Limb (tissue), 2 donors: ENCODE measurements at regions not wholly inside any gene's neighbourhood (a gene's known extent, or its start where the extent isn't known, plus 50 kb on each side); places are given as distances from the start of the nearest gene placed in this dataset.

Experiments
- DNase-seq, 2 donors: peaks; one replicate each; pipeline ENCODE4 v3.0.0-alpha.2; 2016; ENCODE audit errors: extremely low spot score in 2 of 2

- DNase-seq: peak in 1 of 2 donors; percentile 20
Observed at GRCh38 chr14:104290058-104290667, 151.8 kb downstream of the KIF26A start.

- peak in 1 of 2 donors; percentile 17 for DNase-seq
Observed at GRCh38 chr14:104290756-104291122, 152.4 kb downstream of the KIF26A start.

GRCh38 chr14:104291123-104292000, 153.0 kb downstream of the KIF26A start:
- DNase-seq: peak in 1 of 2 donors; percentile 40

- DNase-seq: peak in 1 of 2 donors; percentile 31
Observed at GRCh38 chr14:104292084-104292970, 153.9 kb downstream of the KIF26A start.

GRCh38 chr14:104293231-104293841, 154.9 kb downstream of the KIF26A start:
- peak in 1 of 2 donors; percentile 29 for DNase-seq

GRCh38 chr14:104293851-104294627, 155.7 kb downstream of the KIF26A start:
- peak in 1 of 2 donors; percentile 38 for DNase-seq

- peak in 1 of 2 donors; percentile 29 for DNase-seq
Observed at GRCh38 chr14:104294628-104294982, 156.2 kb downstream of the KIF26A start.

GRCh38 chr14:104294983-104295680, 156.7 kb downstream of the KIF26A start:
- peak in 1 of 2 donors; percentile 19 for DNase-seq

GRCh38 chr14:104295681-104296387, 157.4 kb downstream of the KIF26A start:
- DNase-seq: peak in 1 of 2 donors; percentile 27

GRCh38 chr14:104296388-104297312, 158.3 kb downstream of the KIF26A start:
- peak in 1 of 2 donors; percentile 29 for DNase-seq

- peak in 1 of 2 donors; percentile 22 for DNase-seq
Observed at GRCh38 chr14:104297313-104297704, 158.9 kb downstream of the KIF26A start.

- peak in 1 of 2 donors; percentile 14 for DNase-seq
Observed at GRCh38 chr14:104297721-104298401, 159.5 kb downstream of the KIF26A start.

- no peak for DNase-seq
Observed at GRCh38 chr14:104298458-104298857, 160.1 kb downstream of the KIF26A start.

GRCh38 chr14:104299993-104300761, 161.8 kb downstream of the KIF26A start:
- no peak for DNase-seq

GRCh38 chr14:104301731-104302460, 163.5 kb downstream of the KIF26A start:
- DNase-seq: no peak

- no peak for DNase-seq
Observed at GRCh38 chr14:104302794-104303405, 164.5 kb downstream of the KIF26A start.
